ENCODE measurements at regions not wholly inside any gene's neighbourhood (a gene's known extent, or its start where the extent isn't known, plus 50 kb on each side); places are given as distances from the start of the nearest gene placed in this dataset.
"Not testable (repeated sequence)": the region's sequence is repeated elsewhere in the genome, so short reads cannot be mapped to it uniquely, and the experiment has no call there.

- not testable (repeated sequence) for DNase-seq (ENCODE audit: low read depth in 3 of 3)
Measured at GRCh38 chr2:131738996-131739434, 211.3 kb downstream of the CCDC74A start.

DNA sequence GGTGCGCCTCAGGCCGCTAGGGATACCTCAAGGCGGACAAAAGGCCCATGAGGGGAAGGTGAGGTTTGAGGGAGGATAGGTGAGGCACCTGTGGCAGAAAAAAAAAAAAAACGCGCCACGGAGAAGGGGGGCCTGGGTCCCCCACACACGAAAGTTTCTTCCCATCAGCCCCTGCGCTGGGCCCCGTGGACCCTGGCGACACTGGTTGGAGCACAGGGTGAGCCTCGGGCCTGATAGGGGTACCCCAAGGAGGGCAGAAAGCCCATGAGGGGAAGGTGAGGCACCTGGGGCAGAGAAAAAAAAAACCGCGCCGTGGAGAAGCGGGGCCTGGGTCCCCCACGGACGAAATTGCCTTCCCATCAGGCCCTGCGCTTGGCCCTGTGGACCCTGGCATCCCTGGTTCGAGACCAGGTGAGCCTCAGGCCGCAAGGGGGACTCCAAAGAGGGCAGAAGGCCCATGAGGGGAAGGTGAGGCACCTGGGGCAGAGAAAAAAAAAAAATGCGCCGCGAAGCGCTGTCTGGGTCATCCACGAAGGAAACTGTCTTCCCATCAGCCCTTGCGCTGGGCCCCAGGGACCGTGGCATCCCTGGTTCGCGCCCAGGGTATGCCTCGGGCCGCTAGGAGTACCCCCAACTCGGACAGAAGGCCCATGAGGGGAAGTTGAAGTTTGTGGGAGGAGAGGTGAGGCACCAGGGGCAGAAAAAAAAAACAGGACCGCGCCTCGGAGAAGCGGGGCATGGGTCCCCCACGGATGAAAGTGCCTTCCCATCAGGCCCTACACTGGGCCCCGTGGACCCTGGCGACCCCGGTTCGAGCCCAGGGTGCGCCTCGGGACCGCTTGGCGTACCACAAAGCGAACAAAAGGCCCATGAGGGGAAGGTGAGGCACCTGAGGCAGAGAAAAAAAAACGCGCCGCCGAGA lies 226.2 kb downstream of the CCDC74A start:
- DNase-seq (ENCODE audit: low read depth in 3 of 3): no peak

DNA sequence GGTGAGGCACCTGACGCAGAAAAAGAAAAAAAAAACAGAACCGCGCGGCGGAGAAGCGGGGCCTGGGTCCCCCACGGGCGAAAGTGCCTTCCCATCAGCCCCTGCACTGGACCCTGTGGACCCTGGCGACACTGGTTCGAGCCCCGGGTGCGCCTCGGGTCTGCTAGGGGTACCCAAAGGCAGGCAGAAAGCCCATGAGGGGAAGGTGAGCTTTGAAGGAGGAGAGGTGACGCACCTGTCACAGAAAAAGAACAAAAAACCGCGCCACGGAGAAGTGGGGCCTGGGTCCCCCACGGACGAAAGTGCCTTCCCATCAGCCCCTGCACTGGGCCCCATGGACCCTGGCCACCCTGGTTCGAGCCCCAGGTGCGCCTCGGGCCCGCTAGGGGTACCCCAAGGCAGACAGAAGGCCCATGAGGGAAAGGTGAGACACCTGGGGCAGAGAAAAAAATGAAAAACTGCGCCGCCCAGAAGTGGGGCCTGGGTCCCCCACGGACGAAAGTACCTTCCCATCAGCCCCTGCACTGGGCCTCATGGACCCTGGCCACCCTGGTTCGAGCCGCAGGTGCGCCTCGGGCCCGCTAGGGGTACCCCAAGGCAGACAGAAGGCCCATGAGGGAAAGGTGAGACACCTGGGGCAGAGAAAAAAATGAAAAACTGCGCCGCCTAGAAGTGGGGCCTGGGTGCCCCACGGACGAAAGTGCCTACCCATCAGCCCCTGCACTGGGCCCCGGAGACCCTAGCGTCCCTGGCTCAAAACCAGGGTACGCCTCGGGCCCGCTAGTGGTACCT lies 227.4 kb downstream of the CCDC74A start:
- no peak for DNase-seq (ENCODE audit: low read depth in 3 of 3)

- DNase-seq (ENCODE audit: low read depth in 3 of 3): no peak
Measured at GRCh38 chr2:131756141-131756907, 228.6 kb downstream of the CCDC74A start.

GRCh38 chr2:131758941-131759340 lies 231.3 kb downstream of the CCDC74A start:
- DNase-seq (ENCODE audit: low read depth in 3 of 3): not testable (repeated sequence)

- DNase-seq (ENCODE audit: low read depth in 3 of 3): not testable (repeated sequence)
Measured at GRCh38 chr2:131774955-131775555, 247.4 kb downstream of the CCDC74A start.

DNA sequence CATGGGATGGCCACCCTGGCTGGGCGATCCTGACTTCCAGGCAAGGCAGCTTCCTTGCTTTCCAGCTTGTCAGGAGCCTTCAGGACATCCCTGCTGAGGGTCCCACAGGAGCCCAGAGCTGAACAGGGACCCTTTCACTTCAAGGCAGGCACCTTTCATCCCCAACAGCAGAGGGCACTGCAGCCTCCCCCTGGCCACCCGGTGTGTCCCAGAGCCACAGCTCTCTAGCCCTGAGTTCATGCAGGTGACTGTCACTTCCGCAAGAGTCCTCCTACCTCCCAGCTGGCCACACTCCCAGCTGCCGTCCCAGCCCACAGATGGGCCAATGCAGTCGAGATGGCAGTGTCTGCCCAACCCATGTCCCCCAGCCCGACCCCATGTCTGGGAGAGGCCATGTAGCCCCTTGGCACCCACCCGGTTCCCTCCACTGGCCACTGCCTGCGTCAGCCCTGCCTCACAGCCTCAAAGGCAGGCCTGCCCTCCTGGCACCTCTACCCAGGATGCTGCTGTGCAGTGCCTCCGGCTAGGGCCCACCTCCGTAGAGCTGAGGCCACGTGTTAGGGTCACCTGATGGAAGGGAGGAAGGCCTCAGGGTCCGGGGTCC lies 248.3 kb downstream of the CCDC74A start:
- not testable (repeated sequence) for DNase-seq (ENCODE audit: low read depth in 3 of 3)

GRCh38 chr2:131780446-131780845 lies 252.8 kb downstream of the CCDC74A start:
- not testable (repeated sequence) for DNase-seq (ENCODE audit: low read depth in 3 of 3)

DNA sequence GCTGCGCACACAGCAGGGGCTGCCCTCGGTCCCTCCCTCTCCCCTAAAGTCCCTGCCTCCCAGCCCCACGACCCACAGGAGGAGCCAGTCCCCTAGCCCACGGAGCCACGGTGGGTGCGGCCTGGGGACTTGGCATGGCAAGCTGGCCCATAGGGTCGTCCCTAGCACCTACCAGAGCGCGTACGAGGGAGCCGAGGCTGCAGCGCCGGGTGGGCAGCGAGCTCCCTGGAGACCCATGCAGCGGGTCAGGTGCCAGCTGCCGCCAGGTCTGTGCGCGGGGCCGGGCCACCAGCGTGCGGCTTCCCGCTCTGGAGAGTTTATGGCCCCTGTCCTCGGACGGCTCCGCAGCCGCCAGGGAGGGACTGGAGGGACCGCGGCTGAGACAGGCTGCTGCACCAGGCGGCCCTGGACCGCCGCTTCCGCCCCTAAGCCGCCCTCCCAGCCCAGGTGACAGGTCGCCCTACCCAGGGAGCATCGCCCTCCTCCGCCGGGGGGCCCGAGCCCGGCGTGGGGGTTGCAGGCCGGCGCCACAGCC lies 273.6 kb downstream of the CCDC74A start:
- DNase-seq (ENCODE audit: low read depth in 3 of 3): no peak

GRCh38 chr2:131801745-131802350 lies 274.2 kb downstream of the CCDC74A start:
- peak; percentile 45 to 76 (median 62) for DNase-seq (ENCODE audit: low read depth in 3 of 3)

DNA sequence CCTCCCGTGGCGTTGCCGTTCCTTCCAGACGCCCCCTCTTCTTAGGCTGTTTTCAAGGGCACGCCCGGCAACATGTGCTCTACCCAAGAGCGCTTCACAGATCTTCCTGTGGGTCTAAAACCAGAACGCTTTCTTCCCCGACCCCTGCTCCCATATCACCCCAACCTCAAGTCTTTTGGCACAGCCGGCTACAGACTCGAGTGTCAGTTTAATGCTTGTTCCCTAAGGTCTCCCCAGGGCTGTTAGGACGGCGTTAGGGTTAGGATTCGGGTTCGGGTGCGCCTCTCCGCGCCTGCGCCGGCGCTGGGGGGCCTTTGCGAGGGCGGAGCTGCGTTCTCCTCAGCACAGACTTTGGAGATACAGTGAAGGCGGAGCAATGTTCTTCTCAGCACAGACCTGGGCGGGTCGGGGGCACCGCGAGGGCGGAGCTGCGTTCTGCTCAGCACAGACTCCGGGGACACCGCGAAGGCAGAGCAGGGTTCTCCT lies 274.7 kb downstream of the CCDC74A start:
- peak in 2 of 3 experiments; percentile 11 to 48 for DNase-seq (ENCODE audit: low read depth in 3 of 3)

- not testable (repeated sequence) for DNase-seq (ENCODE audit: low read depth in 3 of 3)
Measured at GRCh38 chr2:131803237-131803636, 275.5 kb downstream of the CCDC74A start.

GRCh38 chr2:131812605-131813004 lies 284.9 kb downstream of the CCDC74A start:
- DNase-seq (ENCODE audit: low read depth in 3 of 3): not testable (repeated sequence)

- DNase-seq (ENCODE audit: low read depth in 3 of 3): not testable (repeated sequence)
Measured at GRCh38 chr2:131813378-131813777, 285.7 kb downstream of the CCDC74A start.

- DNase-seq (ENCODE audit: low read depth in 3 of 3): not testable (repeated sequence)
Measured at GRCh38 chr2:131818267-131818973, 290.7 kb downstream of the CCDC74A start.

DNA sequence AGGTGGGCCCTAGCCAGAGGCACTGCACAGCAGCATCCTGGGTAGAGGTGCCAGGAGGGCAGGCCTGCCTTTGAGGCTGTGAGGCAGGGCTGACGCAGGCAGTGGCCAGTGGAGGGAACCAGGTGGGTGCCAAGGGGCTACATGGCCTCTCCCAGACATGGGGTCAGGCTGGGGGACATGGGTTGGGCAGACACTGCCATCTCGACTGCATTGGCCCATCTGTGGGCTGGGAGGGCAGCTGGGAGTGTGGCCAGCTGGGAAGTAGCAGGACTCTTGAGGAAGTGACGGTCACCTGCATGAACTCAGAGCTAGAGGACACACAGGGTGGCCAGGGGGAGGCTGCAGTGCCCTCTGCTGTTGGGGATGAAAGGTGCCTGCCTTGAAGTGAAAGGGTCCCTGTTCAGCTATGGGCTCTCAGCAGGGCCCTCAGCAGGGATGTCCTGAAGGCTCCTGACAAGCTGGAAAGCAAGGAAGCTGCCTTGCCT lies 294.6 kb downstream of the CCDC74A start:
- not testable (repeated sequence) for DNase-seq (ENCODE audit: low read depth in 3 of 3)

- DNase-seq (ENCODE audit: low read depth in 3 of 3): not testable (repeated sequence)
Measured at GRCh38 chr2:131823058-131823457, 295.4 kb downstream of the CCDC74A start.

- not testable (repeated sequence) for DNase-seq (ENCODE audit: low read depth in 3 of 3)
Measured at GRCh38 chr2:131824986-131825385, 297.3 kb downstream of the CCDC74A start.
